NCI-H187 (cell line): ENCODE measurements at regions not wholly inside any gene's neighbourhood (a gene's known extent, or its start where the extent isn't known, plus 50 kb on each side); places are given as distances from the start of the nearest gene placed in this dataset.

Source experiments
- DNase-seq, 2 experiments: peaks; one replicate each; lab custom pipeline; 2025; lab: John Stamatoyannopoulos, UW

- DNase-seq, result no peak
Observed at GRCh38 chr2:177021706-177022343, 190.8 kb upstream of the HNRNPA3 start.

DNA sequence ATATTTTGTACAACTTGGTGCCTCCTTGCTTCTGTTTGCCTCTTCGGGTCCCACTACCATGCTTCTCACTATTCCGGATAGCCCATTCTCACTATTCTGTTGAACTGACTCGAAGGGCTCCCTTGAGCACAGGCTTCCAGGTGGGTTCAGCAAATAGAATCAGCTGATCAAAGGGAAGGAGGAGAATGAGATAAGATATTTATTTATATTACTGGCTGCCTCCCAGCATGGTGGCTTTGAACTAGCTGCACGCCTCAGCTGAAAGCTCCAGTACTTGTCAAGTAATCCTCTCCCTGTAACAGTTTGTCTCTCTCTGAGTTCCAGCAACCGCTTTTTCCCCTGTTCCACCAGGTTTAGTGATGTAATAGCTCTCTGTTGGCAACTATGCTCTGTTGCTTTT is 187.8 kb upstream of the HNRNPA3 start:
- no peak for DNase-seq

- DNase-seq, result no peak
Observed at GRCh38 chr2:177026253-177026652, 186.3 kb upstream of the HNRNPA3 start.

DNA sequence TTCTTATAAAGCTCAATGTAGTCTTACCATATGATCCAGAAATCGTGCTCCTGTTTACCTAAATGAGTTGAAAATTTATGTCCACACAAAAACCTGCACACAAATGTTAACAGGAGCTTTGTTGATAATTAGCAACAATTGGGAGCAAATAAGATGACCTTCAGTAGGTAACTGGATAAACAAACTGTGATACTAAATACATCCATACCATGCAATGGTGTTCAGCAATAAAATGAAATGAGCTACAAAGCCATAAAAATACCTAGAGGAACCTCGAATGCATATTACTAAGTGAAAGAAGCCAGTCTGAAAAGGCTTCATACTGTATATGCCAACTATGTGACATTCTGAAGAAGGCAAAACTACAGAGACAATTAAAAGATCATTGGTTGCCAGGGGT is 185.6 kb upstream of the HNRNPA3 start:
- DNase-seq, result no peak

- no peak for DNase-seq
Observed at GRCh38 chr2:177028296-177028695, 184.3 kb upstream of the HNRNPA3 start.

DNA sequence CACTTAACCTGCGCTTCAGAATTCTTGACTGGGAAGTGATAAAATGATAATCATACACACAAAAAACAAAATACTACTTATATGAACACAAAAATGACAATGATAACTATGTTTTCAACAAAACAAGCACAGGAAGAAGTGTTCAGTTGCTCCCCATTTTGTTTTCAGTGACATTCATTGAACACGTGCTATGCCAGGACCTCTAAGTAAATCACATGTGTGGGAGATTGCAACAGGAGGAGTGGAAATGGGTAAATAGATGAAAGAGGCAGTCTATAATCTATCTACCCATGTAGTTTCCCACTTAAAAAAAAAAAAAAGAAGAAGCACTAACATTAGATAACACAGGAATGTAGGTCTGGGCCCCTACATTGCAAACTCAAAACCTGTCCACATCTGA is 183.5 kb upstream of the HNRNPA3 start:
- no peak for DNase-seq

- DNase-seq, result no peak
Observed at GRCh38 chr2:177029501-177029900, 183.1 kb upstream of the HNRNPA3 start.

- DNase-seq, result no peak
Observed at GRCh38 chr2:177029901-177030300, 182.7 kb upstream of the HNRNPA3 start.

DNA sequence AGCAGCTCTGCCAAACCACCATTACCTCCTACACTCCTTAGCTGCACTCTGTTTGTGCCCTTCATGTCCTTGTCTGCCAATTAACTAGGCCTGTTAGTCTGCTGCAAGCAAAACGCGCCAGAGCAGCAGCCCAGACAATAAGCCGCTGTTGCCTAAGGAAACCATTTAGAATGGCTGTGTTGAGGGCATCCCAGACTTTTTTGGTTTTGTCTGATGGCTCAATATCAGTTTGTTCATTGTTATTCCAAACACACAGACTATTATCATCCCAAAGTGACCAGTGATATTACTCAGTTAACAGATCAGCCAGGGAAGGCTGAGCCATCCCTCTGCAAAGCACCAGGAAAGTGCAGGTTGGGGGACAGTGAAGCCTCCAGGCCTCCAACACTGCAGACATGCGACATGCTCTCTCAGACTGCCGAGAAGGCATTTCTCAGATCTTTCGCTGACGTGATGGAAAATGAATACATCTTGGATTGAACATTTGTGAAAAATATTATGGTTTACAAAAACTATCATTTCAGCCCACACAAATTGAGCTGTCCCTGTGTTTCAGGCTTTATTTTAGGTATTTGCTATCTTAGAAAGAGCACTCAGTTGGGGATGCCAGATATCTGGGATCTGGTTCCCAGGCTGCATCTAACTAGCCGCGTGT is 182.0 kb upstream of the HNRNPA3 start:
- DNase-seq, result no peak

- peak in 1 of 2 experiments; percentile 18 for DNase-seq
Observed at GRCh38 chr2:177031438-177032180, 181.0 kb upstream of the HNRNPA3 start.

DNA sequence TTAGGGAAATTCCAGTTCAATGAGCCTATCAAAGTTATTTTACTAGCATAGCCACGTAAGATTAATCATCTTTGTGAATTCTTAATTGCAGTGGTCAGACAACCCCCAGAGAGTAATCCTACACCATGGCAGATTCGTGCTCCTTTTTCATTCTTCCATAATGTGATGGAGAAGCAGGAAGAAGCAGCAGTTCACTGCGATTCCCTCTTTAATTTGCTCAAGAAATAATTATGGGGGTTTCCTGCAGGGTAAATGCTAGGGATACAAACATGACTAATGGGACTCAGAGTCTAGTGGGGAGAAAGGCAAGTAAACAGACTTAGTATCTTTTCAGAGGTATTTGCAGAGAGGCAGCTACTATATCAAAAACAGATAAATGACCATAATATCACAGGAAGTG is 175.8 kb upstream of the HNRNPA3 start:
- DNase-seq, result no peak

DNA sequence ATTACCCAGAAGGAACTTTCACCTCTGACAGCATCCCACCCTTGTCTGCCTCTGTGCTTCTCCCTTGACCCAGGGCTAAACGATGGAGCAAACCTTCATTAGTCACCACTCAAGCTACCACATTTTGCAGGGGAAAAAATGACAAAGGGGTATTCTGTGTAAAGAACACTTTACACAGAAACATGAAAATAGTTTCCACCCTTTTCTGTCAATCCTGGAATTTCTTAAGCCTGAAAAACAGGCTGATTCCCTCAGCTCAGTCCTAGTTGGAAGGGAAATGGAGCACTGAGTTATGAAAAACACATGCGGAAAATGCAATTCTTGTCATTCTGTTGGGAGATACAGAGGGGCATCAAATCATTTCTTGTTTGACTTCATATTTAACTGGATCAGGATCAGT is 175.0 kb upstream of the HNRNPA3 start:
- DNase-seq, result no peak

GRCh38 chr2:177038787-177039484 is 173.7 kb upstream of the HNRNPA3 start:
- DNase-seq, result no peak

GRCh38 chr2:177042311-177042710 is 170.3 kb upstream of the HNRNPA3 start:
- DNase-seq, result no peak

DNA sequence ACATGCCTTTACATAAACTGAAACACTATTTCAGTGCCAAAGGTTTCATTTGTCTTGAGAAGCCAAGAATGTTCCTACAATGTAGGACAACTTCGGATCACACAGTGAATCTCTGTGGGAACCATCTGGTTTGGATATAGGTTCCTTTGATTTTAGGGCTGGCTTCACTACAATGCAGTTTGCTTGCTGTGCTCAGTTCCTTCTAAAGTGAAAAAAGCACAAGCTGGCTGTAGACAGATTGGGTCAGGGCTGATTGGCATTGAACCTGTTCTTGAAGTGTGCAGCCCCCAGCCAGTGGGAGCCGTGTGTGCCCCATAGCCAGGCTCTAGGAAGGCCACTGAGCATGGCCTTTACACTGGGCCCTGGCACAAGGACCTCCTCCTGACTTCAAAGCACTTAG is 167.9 kb upstream of the HNRNPA3 start:
- DNase-seq, result no peak

DNA sequence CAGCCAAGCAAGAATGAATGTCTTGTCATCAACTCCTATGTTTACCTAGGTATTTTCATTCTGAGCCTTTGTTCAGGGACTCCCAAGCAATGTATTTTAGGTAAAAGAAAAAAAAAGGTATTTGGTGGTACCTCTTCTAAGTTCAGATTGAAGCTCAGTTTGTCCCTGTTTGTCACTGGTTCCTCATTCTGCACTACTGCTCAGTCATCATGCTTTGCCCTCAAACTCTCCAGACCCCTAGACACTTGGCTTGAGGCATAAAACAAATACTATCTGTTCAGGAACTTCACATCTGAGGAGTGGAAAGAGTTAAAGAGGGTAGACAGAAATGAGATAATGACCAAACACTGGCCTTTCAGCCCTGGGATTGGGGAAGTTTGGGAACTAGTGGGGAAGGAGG is 163.6 kb upstream of the HNRNPA3 start:
- no peak for DNase-seq

- DNase-seq, result no peak
Observed at GRCh38 chr2:177051278-177051677, 161.3 kb upstream of the HNRNPA3 start.

DNA sequence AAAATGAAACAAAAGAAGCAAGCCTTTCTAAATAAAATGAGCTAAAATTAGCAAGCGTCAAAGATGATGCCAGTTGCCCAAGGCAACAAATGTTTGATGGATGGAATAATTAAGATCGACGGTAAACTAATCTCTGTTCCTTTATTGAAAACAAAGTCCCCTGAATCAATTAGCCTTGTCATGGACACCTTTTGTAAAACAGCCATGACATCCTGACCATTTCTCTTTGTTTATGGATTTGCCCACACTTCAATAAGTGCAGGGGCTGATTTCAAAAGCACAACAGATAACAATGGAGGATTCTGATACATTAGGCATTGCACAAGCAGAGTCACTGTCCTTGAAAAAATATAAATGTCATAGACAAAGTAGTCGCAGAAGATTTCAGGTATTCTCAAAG is 160.1 kb upstream of the HNRNPA3 start:
- no peak for DNase-seq

GRCh38 chr2:177053038-177053437 is 159.6 kb upstream of the HNRNPA3 start:
- no peak for DNase-seq

DNA sequence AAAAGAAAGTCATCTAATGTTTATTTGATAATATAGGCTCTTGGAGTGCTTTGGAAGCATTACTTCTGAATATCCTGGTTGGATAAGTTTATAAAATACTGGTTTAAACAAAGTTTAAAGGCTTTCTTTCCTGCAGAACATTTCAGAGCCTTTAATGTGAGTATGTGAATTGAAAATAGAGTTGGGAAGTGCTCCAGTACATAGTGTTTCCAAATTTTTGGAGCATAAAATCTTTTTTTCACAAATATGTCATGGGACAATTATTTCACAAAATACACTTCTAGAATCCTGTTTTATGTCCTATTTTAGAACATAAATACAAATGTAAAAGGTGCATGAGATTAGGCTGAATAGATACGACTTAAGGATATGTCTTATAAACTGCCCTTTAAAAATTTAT is 158.9 kb upstream of the HNRNPA3 start:
- DNase-seq, result no peak

DNA sequence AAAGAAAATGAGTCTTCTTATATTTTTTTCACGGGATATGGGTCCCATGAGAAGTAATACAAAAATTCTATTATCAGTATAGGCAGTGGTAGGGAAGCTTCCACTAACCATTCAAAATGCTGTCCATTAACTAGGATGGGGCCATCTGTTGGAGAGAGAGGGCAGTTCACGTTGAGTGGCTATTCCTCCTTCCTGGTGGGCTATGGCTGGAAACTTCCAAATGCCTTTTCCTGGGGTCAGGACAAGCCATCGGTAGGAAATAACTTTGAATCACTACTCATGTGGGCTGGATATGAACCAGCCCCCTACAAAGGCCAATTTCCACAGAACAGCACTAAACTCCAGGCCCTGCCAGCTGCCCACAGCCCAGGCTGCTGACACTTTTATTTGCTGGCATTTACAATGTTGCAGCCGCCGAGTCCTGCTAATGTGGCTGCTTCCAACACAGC is 156.1 kb upstream of the HNRNPA3 start:
- DNase-seq, result no peak

- no peak for DNase-seq
Observed at GRCh38 chr2:177058747-177059146, 153.8 kb upstream of the HNRNPA3 start.

DNA sequence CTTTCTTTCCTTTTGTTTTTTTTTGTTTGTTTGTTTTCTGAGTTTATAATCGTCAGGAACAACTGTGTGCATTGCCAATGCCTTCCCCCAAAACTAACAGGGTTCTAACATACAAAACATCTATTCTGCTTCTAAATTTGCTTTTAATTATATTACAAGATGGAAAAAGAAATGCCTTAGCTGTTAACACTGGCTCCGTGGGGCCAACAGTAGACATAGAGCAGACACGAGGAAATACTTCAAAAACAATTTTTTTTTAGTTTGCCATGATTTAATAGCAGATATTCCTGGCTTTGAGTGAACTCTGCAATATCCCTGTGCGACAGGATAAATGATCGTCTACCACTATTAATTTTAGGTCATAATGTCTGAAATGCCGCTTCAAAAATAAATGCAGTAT is 153.3 kb upstream of the HNRNPA3 start:
- DNase-seq, result no peak
